HG03135 (cell line): ENCODE measurements at regions not wholly inside any gene's neighbourhood (a gene's known extent, or its start where the extent isn't known, plus 50 kb on each side); places are given as distances from the start of the nearest gene placed in this dataset.

ENCODE experiments used
- ATAC-seq: cut with Tn5 transposase; IDR thresholded peaks from one replicate; pipeline ENCODE4 v1.9.1; 2021; ENCODE audit warnings: mild to moderate bottlenecking, moderate library complexity; ENCODE audit not compliant: unreplicated experiment

GRCh38 chr5:32504329-32504988, 59.9 kb upstream of the ZFR start:
- ATAC-seq = no peak

GRCh38 chr5:32503261-32503660, 58.7 kb upstream of the ZFR start:
- ATAC-seq = no peak

GRCh38 chr5:32501071-32502002, 56.8 kb upstream of the ZFR start:
- ATAC-seq = no peak

GRCh38 chr5:32500181-32500580, 55.6 kb upstream of the ZFR start:
- ATAC-seq = no peak

- no peak for ATAC-seq
Observed at GRCh38 chr5:32499261-32499660, 54.7 kb upstream of the ZFR start.

- ATAC-seq = no peak
Observed at GRCh38 chr5:32498484-32498883, 53.9 kb upstream of the ZFR start.

- ATAC-seq = no peak
Observed at GRCh38 chr5:32496104-32496503, 51.6 kb upstream of the ZFR start.

- ATAC-seq = no peak
Observed at GRCh38 chr5:32494827-32495226, 50.3 kb upstream of the ZFR start.
